Middle frontal gyrus (tissue), 1 donor: ENCODE measurements at regions not wholly inside any gene's neighbourhood (a gene's known extent, or its start where the extent isn't known, plus 50 kb on each side); places are given as distances from the start of the nearest gene placed in this dataset.
"Not testable (repeated sequence)": the region's sequence is repeated elsewhere in the genome, so short reads cannot be mapped to it uniquely, and the experiment has no call there.

ENCODE experiments used
- DNase-seq: peaks from one replicate; pipeline ENCODE4 v3.0.0-alpha.2; 2015; ENCODE audit warnings: low spot score; ENCODE audit errors: extremely low spot score

DNA sequence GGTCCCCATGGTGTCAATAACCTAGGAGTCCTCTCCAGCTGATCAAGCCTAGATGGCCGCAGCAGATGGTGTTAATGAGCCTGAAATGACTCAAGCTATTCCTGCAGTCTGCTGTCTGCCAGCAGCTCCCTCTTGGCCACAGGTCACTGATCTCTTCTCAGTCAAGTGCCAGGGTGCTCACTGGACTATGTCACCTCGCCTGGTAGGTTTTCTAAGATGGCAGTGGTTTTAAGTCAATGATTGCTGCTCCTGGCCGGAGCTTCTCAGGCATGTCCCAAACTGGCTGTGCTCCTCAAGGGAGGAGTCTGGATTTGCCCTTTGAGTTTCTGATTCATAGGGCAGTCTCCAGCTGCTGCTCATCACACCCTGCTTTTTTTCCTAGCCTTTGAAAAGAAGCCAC is 58.6 kb upstream of the SHISA6 start:
- DNase-seq = no peak

DNA sequence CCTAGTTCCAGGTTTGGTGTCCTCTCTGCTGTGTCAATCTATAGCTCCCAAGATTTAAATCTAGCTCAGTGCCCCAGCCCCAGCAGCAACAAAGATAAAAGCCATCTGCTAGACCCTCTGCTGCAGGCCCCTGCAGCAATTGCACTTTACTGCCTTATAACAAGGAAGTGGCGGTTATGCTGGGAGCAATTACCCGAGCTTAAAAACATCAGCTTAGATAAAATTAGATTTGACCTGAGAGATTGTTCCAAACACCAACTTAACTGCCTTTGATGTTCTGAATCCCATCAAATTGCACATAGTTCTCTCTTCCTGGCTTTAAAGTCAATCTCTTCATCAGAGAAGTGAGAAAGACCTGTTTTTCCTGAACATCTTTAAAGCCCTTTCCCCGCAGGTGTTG is 62.4 kb upstream of the SHISA6 start:
- no peak for DNase-seq

- DNase-seq = no peak
Observed at GRCh38 chr17:11177340-11177739, 63.7 kb upstream of the SHISA6 start.

DNA sequence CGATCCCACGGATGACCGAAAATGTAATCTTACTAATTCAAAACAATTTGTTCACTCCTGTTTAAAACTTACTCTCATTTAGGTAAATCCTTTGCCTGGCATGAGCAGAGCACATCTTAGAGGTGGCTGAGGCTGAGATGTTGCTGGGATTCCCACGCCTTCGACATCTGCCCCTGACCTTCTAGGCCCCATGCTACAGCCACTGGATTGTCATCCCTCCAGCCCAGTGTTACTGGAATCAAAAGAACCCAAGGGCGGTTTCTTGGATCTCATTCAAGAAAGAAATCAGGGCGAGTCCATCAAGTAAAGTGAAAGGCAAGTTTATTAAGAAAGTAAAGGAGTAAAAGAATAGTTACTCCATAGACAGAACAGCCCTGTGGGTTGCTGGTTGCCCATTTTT is 64.5 kb upstream of the SHISA6 start:
- DNase-seq = no peak

- no peak for DNase-seq
Observed at GRCh38 chr17:11170881-11171280, 70.1 kb upstream of the SHISA6 start.

DNA sequence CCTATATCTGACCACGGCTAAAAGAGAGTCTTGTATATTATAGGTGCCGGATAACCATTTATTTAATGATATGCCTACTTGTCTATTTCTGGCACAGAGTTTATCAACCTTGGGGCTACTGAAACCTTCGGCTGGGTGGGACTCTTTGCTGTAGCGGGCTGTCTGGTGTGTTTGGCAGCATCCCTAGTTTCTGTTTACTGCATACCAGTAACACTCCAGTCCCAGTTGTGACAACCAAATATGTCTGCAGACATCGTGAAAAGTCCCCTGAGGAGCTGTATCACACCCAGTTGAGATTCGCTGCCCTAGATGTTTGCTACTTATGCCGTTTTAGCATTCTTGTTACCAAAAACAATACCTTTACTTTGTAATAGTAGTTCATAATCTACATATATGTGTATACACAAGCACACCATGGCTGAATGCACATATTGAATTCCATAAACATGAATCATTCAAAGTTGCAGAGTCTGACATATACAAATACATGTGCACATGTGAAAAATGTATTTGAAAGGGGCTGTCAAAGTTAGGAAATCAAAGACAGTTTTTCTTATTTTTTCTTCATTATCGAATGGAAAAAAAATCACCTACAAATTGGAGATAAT is 89.1 kb upstream of the SHISA6 start:
- no peak for DNase-seq

GRCh38 chr17:11150906-11151511 is 90.0 kb upstream of the SHISA6 start:
- not testable (repeated sequence) for DNase-seq

- DNase-seq = no peak
Observed at GRCh38 chr17:11144358-11145233, 96.4 kb upstream of the SHISA6 start.

- DNase-seq = no peak
Observed at GRCh38 chr17:11142231-11142630, 98.8 kb upstream of the SHISA6 start.

DNA sequence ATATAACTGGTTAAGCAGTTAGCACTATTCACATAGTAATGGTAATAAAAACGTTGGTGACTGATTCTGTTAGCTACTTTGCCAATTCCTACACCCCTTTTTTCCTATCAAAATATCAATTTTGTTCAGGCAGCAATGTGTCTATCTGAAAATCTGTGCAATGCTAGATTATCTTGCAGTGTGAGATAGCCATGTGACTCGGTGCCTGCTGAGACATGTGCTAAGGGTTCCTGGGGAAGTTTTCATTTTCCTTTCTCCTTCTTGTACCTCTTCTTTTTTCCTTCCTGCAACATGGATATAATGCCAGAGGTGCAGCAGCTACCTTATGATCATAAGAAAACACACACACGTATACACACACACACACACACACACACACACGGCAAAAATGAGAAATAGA is 100.5 kb upstream of the SHISA6 start:
- DNase-seq = no peak

DNA sequence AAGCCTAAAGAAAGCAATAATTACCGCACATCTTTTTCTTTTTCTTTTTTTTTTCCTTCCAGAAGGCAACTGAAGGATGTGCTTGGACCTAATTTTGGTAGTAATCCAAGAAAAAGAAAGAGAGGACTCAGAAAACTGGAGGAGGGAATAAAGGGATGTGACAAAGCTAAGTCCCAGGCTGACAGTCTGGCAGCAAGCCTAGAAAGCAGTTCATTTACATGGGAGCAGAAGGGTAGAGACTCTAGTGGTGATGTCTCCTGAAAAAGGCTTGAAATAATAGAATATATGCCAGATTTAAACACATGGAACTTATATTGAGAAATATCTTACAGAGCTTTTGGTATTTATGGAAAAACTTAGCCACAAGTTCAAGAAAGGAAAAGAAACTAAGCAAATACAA is 101.0 kb upstream of the SHISA6 start:
- DNase-seq = peak; percentile 35

GRCh38 chr17:11138023-11138422 is 103.0 kb upstream of the SHISA6 start:
- DNase-seq = no peak

- no peak for DNase-seq
Observed at GRCh38 chr17:11135819-11136218, 105.2 kb upstream of the SHISA6 start.

- DNase-seq = no peak
Observed at GRCh38 chr17:11130367-11130766, 110.6 kb upstream of the SHISA6 start.

- DNase-seq = no peak
Observed at GRCh38 chr17:11122908-11123307, 118.1 kb upstream of the SHISA6 start.

DNA sequence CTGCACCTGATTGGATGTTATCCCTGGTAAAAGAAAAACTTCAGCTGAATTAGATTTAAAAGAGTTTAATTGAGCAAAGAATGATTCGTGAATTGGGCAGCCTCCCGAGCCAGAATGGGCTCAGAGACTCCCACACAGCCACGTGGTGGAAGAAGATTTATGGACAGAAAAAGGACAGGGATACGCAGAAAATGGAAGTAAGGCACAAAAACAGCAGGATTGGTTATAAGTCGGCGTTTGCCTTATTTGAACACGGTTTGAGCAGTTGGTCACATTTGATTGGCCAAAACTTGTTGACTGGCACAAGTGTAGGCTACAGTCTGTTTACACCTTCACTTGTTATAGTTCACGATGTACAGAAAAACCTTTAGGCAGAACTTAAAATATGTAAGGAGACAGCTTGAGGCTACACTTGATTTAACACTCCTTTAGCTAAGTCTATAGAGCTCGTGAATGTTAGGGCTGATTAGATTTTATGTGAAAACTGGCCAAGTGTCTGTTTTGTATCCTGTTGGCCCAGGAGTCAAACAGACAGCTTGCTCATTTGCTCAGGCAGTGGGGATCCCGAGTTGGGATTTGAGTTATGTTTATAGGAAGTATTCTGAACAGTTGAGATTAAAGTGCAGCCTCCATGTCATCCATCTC is 119.5 kb upstream of the SHISA6 start:
- DNase-seq = no peak

DNA sequence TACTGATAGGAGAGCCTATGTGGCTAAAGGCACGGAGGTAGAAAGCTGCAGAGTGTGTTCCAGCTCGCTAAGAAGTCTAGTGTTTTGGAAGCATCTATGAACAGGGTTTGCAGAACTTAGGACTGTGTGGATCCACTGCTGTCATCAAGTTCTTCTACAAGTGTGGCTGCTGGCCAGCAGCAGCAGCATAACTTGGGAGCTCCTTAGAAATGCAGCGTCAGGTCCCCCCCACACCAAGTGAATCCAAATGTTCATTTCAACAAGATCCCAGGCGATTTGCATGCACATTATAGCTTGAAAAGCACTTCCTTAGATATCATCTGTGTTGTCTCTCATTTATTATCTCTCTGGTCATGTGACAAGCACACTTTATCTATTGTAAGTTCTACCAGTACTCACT is 131.9 kb upstream of the SHISA6 start:
- DNase-seq = no peak

- no peak for DNase-seq
Observed at GRCh38 chr17:11105141-11105540, 135.9 kb upstream of the SHISA6 start.

- DNase-seq = no peak
Observed at GRCh38 chr17:11097121-11097520, 143.9 kb upstream of the SHISA6 start.

GRCh38 chr17:11094331-11094730 is 146.7 kb upstream of the SHISA6 start:
- peak; percentile 63 for DNase-seq

GRCh38 chr17:11086646-11087340 is 154.2 kb upstream of the SHISA6 start:
- DNase-seq = no peak
